ENCODE measurements at regions not wholly inside any gene's neighbourhood (a gene's known extent, or its start where the extent isn't known, plus 50 kb on each side); places are given as distances from the start of the nearest gene placed in this dataset.

DNA sequence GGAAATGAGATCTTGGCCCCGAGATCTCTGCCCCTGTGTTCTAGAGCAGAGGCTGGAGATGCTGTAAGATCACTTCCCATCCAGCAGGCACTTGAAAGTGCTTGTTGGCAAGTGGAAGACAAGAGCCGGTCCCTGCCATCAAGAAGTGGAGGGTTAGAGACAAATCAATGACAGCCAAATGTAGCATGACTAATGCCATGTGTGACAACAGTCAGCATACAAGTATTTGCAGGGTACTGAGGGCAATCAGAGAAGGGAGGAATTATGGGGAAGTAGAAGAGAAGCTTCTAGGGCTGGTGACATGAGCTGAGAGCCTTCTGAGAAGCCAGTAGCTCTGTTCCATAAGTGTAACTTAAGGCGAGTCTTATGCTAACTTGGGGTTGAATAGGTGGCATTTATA lies 58.6 kb downstream of the TMEM17 start:
- no peak for DNase-seq (ENCODE audit: low spot score)

DNA sequence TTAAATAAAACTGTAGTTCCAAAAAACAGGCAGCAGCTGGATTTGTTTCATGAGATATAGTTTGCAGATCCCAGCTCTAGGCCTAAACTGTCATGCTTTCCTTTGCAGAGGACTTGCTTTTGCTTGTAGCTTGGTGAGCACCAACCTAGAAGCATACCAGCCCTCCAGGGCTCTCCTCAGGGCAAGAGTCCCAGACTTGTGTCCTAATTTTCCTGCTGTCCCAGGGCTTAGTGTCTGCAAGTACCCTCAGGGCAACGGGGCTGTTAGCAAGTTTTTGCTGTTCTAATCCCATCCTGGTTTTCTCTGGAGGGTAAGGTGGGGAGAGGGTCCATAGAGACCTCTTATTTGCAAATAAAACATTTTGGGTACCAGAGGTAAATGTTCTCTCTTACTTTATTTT lies 59.5 kb downstream of the TMEM17 start:
- DNase-seq (ENCODE audit: low spot score): no peak

DNA sequence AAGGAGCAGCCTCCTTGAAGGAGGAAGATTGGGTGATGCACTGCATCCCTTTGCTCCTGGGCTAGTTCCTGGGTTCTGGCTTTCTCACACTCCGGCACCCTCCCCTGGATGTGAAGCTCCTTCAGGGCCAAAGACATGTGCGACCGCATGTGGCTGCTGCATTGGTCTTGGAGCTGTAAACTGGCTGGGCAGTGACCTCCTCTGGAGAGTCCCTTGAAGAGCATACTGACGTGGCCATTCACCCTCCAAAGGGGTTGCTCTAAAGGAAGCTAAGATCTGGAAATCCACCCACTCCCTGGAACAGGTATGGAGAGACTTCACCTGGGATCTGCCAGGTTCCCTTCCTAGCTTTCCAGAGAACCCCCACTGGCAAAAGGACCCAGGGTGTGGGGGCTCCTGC lies 62.1 kb downstream of the TMEM17 start:
- no peak for DNase-seq (ENCODE audit: low spot score)

DNA sequence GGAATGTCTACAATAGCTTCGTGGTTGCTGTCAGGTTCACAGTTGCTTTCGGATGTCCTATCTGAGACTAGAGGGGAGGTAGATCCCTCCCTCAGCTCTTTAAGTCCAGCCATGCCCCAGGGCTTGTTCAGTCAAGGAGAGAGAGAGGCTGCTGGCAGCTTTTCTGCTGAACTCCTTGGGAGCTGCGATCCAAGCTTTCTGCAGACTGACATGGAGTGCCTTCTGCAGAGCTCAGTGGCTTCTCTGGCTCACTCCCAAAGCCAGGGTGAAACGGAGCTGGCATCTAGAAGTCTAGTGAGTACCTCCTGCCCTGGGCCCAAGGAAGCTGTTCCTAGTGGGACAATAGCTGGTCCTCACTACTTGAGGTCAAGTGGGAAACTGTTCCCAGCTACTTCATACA lies 62.5 kb downstream of the TMEM17 start:
- no peak for DNase-seq (ENCODE audit: low spot score)

DNA sequence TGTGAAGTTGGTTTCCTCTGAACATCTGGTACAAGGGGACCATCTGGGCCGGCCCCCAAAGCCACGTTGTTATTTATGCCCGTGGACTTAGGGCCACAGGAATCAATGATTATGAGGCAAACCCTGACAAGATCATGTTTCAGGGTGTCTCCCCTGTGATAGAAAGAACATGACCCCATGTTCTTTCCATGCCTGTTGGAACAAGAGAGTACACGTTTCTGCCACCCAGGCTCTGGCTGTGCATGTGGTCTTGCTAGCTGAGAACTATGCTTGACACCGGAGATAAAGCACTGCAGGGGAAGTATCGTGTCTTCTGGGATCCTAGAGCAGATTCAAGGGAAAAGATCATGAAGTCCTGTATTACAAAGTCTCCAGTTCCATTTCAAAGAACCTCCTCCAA lies 64.2 kb downstream of the TMEM17 start:
- no peak for DNase-seq (ENCODE audit: low spot score)

DNA sequence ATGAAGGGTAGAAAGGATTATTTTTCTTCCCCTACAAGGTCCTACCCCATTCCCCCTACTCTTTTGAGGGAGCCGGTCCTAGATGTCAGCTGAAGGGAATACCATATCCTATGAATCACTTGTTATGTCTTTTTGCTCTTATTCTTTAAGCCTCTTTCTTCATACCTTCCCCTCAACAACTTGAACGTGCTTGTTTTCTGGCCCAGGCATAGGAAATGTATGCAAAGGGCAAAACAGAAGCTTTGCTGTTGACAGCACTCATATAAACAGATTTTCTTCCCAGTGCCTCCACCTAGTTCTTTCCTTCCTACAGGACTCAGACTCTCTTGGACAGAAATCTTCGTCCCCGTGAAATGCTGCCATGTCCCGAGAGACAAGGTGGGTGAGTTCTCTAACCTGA lies 64.6 kb downstream of the TMEM17 start:
- DNase-seq (ENCODE audit: low spot score): no peak

DNA sequence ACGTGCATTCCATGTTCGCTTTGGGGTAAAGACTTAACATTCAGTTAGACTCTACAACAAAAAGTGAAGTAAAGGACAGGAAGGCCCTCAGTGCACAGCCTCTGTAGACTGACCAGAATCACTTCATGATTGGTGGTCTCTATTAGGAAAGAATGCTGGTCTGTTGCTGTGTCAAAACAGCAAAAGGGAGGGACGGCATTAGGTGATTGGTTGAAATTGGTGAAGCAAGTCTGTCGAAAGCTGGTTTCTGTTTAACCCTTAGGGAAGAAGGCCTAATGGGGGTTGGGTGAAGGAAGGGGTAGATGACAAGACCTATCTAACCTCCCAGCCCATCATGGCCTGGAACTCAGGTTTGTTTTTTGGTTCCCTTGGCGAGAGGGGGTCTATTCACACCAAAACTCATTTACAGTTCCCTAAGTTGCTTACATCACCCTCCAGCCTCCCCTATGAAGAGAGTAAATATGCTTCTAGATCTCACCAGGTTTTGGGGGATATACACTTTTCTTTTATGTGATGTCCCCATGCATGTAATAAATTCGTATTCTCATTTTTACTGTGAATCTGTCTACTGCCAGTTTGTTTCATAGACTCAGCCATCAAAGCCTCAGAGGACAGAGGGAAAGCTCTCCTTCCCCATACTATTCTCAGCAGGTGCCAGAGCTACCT lies 65.6 kb downstream of the TMEM17 start:
- DNase-seq (ENCODE audit: low spot score): no peak

DNA sequence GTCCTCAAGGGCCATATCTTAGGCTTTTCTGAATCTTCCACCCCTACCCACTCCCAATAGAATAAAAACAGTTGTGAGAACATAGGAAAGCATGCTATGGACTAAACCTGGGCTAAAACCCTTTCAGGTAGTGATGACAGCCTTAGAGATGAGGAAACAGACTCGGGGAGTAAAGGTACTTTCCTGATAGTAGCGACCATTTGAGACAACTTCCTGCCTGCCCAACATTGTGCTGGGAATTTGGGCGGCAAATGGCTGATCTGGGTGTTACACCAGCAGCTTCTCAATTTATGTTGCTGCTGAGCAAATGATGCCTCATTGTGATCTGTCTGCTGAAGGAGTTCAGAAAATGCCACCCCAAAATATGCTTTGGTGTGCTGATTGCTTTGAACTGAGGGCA lies 66.6 kb downstream of the TMEM17 start:
- DNase-seq (ENCODE audit: low spot score): no peak

DNA sequence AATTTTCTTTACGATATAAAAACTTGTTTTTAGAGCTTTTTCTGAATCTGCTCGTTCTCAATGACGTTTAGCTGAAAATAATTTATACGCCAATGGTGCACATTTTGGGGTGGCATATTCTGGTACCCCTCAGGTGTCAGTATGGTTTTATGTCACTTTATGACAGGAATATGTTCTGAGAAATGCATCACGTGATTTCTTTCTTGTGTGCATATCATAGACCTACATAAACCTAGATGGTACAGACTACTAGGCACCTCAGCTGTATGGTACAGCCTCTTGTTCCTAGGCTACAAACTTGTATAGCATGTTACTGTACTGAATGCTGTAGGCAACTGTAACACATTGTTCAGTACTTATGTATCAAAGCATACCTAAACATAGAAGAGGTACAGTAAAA lies 68.2 kb downstream of the TMEM17 start:
- DNase-seq (ENCODE audit: low spot score): no peak

DNA sequence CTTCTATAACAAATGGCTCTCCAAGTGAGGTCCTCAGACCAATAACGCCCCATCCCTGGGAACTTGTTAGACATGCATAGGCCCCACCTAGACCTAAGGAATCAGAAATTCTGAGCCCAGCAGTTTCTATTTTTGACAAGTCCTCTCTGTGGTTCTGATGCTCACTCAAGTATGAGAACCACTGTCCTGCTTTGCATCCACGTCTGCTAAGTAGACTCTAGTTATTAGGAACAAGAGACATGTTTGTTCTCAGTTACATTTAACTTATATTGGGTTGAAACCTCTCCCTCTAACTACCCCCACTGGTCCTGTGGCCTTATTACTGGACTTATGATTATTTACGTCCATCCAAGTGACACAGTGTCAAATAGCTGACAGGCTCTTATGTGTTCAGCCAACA lies 70.3 kb downstream of the TMEM17 start:
- no peak for DNase-seq (ENCODE audit: low spot score)

DNA sequence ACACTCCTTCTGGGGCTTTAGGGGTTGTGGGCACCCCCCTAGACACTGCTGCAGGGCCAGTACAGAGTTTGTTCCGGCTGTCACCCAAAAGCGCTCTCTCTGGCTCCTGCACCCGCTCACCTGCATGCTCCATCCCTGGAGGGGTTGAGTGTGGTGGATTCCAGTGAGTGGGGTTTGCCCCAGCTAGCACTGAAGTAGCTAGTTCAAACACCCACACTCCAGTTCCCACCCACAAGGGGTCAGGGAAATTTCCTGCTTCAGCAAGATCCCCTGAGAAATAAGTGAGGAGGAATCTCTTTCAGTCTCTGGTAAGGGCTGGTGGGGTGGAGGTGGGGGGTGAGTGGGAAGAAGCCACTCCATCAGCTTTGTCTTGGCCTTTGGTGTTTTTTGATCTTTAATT lies 73.6 kb downstream of the TMEM17 start:
- no peak for DNase-seq (ENCODE audit: low spot score)

DNA sequence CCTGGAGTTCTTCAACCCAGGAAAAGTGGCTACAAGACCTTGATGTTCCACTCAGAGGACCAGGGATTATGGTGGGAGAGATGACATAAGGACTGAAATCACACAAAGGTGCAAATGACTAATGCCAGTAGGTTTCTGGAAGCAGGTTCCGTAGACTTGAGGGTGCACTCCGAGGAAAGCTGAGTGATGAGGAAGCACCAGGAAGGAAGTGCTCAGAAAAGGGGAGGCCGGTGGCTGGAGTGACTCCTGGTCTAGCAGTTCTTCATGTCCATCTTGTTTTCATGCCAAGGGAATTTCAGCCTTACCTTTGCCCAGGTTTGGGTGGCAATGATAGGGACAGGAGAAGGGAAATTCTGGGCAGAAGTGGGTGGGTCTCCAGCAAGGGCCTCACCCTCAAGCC lies 74.5 kb downstream of the TMEM17 start:
- DNase-seq (ENCODE audit: low spot score): no peak

DNA sequence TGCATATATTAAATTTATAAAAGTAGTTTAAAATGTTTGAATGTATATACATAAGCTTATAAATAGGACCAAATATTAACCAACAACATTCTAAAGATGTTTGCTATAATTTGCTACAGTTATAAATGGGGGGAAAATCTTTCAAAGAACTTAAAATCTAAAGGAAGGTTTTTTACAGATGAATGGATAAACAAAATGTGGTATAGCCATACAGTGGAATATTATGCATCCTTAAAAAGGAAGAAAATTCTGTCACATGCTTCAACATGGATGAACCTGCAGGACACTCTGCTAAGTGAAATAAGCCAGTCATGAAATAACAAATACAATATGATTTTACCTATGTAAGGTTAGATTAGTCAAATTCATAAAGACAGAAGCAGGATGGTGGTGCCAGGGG lies 75.8 kb downstream of the TMEM17 start:
- no peak for DNase-seq (ENCODE audit: low spot score)

DNA sequence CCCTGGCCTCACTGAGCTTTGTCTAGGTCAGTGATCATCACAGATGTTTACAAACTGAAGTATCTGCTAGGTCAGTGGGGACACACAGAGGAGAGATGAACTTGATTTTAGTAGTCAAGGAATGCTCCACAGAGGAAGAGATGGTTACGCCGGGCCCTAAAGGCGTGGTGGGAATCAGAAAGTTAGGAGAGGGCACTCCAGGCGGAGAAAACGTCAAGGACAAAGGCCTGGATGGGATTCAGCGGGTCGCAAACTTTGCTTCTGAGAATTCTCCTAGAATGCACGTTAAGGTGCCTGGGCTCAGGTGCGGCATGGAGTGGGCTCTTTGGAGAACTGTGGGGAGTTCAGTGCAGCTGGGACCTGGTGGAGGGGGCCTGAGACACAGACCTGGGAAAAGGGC lies 78.8 kb downstream of the TMEM17 start:
- no peak for DNase-seq (ENCODE audit: low spot score)

DNA sequence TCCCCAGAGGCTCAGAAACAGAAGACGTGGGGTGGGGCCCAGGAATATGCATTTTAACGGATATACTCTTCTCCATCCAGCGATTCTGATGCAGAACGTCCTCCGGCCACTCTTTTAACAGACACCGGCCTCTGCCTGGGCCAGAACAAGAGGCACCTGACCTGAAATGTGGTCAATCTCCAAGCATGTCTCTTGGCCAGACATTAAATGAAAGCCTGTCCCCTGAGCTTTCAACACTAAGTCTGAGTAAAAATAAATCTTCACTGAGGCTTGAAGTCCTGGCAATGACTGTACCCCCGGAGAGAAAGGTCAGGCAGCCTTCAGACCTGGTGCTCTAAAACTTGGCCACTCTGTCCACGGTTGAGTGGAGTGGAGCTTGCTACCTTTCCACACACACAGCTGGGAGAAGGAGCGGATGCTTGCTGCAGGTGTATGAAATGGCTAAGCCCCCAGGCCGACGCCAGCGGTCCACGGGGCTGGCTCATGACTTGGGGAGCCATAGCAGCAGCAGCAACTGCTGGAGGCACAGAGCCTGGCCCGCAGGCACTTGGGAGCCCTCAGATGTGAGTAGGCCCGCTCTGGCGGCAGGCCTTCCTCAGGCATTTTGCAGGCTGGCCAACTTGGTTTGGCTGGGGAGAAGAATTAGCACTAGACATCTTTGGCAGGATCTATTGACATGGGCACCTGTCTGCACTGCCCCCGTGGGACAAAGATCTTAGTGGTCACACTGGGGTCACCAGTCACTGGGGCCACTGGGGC lies 79.7 kb downstream of the TMEM17 start:
- no peak for DNase-seq (ENCODE audit: low spot score)

DNA sequence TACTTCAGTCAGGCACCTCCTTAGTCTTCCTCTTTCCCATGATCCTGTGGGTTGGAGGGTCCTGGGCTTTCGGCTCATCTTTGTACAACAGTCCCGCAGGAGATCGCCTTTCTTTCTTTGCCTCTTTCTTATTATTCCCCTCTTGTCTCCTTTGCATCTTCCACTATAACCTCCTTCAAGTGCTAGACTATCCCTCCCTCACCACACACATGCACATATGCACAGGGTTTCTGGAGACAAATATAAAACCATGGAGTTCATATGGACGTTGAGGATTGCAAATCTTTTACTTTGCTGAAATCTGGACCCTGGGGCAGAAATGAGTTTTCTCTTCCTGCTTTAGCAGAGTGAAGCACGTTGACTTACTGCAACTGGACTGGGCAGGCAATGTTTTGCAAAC lies 80.3 kb downstream of the TMEM17 start:
- DNase-seq (ENCODE audit: low spot score): no peak

DNA sequence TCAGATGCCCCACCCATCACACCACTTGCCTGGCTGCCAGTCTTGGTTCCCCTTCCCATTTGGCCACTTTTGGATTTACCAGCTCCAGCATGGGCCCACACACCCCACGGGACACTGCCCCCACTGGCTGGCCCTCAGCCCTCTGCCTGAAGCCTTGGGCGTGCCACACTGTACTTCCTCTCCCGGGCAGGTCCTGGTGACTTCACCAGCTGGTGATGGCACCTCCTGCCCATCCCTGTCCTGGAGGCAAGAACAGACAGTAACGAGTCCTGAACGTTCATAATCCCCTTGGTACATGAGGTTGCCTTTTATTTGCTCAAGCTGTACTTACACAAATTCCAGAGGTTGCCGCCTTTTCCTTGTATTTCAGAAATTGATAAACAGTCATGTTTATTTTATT lies 81.1 kb downstream of the TMEM17 start:
- no peak for DNase-seq (ENCODE audit: low spot score)

DNA sequence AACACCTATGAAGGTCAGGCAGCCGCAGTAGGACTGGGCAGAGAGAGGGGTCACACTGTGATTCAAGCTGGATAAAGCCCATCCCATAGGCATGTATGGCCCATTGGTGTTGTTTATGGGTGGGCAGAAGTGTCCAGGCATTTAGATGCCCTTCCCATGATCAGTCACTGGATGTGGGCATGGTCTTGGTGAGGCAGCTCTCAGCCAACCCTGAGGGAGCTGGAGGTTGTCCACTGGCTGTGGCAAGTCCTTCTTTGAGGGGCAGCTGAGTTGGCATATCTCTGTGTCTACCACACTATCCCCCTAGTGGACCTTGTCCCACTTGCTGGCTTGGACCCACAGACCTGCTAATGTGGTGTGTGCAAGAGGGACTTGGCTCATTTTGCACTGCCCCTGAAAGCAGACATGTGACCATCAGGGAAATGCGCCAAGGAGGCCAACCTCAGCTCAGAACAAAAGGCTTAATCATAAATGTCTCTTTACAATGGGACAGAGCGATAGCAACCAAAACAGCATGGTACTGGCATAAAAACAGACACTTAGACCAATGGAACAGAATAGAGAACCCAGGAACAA lies 82.0 kb downstream of the TMEM17 start:
- DNase-seq (ENCODE audit: low spot score): peak; percentile 63

DNA sequence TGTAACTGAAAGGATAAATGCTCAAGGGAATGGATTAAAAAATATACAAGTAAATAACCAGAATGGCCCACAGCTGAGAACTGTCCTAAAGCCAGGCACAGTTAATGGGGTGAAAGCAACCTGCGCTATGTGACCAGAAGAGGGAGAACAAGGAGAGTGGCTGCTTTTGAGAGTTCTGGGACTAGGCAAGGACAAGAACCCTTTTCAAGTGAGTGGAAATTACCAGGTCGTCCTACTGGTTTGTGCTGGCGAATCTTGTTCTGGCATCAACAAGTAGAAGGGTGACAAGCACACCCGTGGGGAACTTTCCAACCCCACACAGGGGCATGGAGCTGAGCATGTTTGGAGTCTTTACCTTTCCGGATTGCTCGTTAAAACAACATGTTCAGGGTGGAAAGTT lies 82.8 kb downstream of the TMEM17 start:
- DNase-seq (ENCODE audit: low spot score): no peak

DNA sequence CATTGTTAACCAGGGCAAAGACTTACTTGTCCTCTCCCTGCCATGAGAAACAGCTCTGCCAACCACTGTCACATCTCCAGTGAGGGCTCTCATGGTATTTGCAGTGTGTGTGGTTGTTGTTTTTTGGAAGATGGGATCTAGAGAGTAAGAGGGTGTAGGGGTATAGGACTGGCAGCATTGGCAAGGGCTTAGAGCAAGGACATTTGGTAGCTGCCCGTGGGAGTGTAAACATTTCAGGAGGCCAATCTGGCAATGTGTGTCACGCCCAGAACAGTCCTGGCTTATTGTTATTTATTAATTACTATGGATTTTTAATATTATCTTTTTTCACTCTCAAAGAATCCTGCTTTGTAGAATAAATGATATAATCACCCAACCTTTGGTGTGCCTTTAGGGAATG lies 90.5 kb downstream of the TMEM17 start:
- DNase-seq (ENCODE audit: low spot score): no peak

DNA sequence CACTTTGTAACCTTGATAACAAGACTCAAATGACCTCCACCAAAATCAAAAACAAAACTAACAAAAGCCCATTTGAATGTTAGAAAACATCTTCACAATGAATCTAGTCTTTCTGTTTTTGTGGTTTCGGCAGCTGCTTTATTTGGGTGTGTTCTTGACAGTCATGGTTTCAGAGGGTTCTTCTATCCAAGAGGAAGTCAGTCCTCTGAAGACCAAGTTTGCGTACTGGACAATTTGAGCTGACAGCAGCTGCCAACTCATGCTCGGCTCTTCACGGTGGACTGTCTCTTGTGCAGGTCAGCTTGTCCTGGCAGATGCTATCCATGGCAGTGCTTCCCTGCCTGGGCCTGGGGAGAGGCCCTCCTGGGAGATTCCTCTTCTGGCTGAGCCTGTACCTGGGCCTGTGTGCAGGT lies 91.0 kb downstream of the TMEM17 start:
- peak; percentile 45 for DNase-seq (ENCODE audit: low spot score)

DNA sequence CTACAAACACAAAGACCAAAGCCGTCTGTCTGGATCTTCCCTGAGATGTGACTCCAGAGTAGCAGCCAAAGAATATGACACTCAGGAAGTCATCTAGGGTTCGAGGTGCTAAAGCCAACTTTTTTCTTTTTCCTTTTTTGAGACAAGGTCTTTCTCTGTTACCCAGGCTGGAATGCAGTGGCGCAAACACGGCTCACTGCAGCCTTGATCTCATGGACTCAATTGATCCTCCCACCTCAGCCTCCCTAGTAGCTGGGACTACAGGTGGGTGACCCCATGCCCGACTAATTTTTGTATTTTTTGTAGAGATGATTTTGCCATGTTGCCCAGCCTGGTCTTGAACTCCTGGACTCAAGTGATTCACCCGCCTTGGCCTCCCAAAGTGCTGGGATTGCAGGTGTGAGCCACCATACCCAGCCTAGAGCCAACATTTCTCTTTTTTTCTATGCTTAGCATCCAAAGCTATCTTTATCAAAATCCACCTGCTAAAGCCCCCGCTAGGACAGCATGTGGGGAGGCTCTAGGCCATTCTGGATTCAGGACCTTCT lies 92.8 kb downstream of the TMEM17 start:
- no peak for DNase-seq (ENCODE audit: low spot score)

DNA sequence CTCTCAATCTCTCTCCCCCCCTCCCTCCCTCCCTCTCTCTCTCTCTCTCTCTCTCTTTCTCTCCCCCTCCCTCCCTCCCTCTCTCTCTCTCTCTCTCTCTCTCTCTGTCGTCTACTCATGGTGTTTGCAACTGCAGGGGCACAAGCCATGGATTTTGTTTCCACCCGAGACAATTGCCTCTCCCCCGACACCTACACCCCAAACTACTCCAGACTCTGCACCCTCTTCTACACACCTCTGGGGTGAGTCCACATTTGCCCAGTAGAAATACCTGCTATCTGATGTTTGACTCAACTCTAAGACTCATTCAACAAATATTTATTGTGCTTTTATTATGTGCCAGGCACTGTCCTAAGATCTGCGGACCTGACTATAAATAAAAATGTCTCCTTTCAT lies 93.7 kb downstream of the TMEM17 start:
- no peak for DNase-seq (ENCODE audit: low spot score)

Measured in putamen (tissue), 1 donor.